Fibroblast of skin of back (primary cell): ENCODE measurements at regions not wholly inside any gene's neighbourhood (a gene's known extent, or its start where the extent isn't known, plus 50 kb on each side); places are given as distances from the start of the nearest gene placed in this dataset.
A peak's percentile ranks its signal among the peaks of the same experiment; 100 is the strongest.

Experiments
- DNase-seq: peaks from one replicate; pipeline ENCODE4 v3.0.0-alpha.2; 2013

DNA sequence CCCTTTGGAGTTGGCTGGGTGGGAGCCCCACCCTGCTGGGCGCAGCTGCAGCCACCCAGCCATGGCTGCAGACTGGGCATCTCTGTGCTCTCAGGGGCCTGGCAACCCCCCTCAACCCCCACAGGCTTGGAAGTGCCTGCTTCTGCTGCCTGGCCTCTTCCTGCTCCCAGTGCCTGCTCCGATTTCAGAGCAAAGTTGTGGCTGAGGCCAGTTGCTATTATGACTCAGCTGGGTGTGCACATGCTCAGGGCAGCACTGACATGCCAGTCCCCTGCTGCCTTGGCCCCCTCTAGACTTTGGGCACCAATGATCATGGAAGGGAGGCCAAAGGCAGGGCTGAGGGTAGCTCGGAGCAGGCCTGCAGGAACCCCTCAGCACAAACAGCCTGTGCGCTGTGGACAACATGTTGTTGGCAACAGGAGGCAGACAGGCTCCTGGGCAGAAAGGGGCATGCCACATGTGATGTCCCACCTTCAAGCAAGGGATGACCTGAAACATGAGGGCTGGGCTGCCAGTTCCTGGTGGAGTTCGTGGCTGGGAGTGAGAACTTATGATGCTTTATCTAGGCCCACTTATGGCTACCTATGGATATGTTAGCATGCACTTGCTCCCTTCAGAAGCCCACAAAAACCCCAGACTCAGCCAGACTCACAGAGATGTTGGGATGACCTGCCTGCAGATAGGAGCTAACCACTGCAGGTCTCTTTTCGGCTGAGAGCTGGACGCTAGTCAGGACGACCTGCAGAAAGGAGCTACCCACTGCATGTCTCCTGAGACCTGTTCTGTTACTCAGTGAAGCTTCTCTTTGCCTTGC is 96.4 kb upstream of the AMOTL1 start:
- DNase-seq, result peak; percentile 4

DNA sequence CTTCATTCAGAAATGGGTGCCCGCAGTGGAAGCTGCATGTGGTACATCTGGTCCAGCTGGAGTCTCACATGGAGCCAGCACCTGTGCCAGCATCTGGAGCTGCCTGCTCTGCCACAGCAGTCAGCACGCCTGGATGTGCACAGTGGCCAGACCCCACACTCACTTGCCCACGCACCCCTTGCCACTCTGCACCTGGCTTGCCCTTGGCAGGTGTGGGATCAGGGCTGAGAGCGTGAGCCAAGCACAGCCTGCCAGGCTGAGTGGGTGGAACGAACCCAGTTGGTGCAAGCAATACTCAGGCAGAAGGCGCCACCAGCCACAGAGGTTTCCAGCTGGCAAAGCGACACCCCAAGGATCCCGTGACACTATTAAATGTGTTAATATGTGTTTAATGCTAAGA is 95.5 kb upstream of the AMOTL1 start:
- no peak for DNase-seq

DNA sequence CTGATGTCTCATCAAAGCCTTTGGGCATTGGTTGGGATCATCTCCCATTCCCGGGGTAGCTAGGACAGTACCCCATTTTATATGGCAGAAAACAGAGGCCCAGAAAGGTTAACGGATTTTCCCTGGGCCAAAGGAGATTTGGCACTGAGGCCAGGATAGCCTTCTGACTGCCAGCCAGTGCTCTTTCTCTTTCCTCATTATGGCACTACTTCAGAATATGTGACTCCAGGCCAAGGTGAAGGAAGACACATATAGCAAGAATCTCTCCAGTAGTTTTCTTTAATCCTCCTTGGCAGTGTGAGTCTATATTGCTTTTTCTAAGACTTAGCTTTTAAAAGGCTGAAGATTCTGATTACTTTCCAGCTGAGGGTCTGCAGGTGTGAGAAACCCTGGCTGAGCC is 94.8 kb upstream of the AMOTL1 start:
- no peak for DNase-seq

DNA sequence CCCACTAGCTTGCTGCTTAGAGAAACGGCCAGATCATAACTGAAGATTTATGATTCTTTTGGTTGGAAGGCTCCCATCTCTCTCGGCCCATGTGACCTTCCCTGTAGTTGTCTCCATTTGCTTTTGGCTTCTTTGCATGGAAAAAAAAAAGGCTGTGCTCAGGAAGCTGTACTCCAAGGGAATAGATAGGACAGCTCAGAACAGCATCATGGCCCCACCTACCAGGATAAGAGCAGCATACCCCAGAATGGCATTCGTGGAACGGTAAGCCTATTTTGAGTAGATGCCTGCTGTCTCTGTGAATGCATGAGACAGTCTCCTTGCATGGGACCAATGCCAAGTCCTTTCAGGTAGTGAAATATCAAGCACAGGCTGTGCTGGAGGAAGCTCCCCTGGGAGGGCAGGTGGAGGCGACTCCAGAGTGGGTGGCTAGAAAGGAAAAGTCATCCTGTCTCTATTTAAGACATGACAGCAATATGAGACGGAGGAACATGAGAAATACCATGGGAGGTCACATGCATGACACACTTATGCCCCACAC is 94.1 kb upstream of the AMOTL1 start:
- DNase-seq, result no peak

DNA sequence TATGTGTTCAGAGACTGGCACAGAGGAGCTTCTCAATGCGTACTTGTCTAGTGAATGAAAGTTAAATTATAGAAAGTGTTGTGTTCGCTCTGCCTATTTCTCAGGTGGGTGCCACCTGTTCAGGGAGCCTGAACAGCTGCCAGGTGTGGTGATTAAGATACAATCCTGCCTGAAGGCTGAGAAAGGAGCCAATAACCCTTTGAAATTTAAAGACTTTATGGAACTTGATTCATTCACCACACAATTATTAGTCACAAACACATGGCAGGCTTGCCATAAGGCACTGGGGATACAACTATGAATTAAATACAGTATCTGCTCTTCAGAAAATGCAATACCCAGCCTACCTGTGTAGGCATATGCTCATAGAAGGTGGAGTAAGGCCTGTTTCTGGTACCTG is 92.9 kb upstream of the AMOTL1 start:
- DNase-seq, result no peak

DNA sequence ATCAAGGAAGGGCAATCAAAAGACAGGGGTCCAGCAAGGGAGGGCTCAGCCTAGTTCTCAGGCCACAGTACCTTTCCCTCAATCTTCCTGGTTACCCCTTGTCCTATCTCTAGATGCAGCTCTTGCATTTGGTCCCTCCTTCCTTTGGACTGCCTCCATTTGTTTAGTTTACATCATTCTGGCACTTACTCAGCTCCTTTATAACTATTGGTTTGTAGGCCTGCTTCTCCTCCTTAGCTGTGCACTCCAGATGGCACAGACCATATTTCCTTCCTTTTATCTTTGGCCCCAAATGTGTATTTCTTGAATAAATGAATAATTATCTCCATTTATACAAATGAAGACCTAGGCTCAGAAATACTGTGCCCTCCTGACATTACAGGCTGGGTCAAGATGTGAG is 92.3 kb upstream of the AMOTL1 start:
- no peak for DNase-seq

DNA sequence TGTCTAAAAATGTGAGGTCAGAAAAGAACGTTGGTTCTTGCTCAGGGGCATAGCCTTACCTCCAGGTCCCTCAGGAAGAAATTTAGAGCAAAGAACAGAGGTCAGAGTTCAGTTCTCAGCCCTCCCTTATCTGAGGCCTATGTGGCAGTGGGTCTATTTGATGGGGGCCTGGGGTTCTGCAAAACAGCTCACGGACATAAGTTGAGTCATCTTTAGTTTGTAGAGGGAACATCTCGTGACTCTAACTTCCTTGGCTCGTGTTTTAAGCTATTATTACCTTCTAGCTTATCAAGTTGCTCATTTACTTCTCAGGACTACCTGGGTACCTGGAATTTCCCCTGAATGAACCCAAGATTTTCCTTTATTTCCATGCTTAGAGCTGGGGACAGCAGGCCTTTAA is 91.3 kb upstream of the AMOTL1 start:
- DNase-seq, result no peak

DNA sequence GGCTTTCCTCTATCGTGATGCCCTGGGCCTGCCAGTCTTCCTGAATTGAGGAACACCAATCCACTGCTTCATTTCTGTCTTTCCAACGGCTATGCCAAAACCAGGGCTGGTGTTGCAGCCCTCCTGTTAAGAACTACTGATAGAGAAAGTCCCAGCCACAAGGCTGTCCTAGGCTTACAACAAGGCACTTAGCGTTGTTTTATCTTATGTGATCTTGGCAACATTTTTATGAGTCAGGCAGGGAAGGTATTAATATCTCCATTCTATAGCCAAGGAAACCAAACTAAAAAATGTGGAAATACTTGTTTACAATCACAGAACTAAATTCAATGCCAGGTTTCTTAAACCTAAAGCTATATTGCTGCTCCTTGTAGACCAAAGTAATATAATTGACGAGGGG is 89.9 kb upstream of the AMOTL1 start:
- DNase-seq, result no peak

DNA sequence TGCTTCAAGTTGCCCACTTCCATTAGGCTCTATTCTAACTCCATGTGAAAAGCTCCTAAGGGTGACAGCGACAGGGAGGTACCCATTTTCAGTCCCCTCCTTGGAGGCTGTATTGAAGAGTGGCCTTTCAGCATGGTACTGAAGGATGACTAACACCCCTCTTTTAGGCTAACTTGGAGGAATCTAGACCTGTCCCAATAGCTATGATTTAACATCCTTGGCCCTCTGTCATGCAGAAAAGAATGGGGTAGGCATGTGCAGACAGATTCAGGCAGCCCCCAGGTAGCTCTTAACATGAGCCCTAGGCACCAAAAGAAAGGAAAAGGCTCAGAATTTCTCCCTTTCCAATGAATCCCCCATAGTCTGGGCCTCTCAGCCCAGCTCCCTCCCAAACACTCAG is 89.3 kb upstream of the AMOTL1 start:
- no peak for DNase-seq

DNA sequence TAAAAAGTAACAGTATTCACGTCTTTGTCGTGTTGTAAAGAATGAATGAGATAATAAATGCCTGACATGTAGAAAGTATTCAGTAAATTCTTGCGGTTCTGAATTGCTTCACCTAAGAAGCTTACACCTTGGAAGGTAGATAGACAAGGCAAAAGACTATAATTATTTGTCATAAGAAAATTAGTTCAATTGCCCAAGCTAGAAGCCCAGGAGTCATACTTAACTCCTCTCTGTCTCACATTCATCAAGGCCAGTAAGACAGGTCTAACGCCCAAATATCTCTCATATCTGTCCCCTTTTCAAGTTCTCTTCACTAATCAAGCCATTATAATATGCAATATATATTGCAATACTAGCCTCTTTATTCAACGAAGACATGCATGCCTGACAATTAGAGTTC is 87.7 kb upstream of the AMOTL1 start:
- no peak for DNase-seq

DNA sequence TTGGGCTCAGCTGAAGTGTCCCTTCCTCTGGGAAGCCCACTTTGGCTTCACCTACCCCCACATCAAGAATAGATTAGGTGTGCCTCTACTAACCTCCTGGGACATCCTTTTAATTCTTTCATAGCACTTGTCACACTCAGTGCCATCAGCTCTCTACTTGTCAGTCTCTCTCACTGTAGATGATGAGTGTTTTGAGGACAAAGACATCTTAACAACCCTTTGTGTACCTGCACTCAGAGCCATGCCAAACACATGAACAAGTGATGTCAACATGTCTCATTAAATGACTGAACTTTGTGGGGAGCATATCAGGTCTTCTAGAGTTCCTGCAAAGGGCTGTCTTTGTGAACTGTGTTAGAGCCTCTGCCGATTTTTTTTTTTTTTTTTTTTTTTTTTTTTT is 87.0 kb upstream of the AMOTL1 start:
- DNase-seq, result no peak

DNA sequence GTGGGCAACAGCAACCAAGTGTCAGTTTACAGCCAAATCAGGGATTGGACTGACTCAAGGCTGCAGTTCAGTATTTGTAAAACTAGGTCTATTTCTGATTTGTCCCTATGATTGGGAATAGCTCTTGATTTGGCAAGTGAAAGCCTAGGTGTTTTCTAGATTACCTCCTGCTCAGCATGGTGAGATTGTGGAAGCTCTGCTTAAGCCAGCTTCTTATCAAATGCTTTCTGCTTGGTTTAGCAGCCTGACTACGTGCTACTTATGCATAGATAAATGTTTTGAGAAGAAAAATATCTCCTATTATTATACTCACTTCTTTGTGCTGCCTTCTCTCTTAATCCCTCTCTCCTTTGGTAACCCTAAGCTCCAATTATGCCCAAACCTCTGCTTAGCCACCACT is 86.3 kb upstream of the AMOTL1 start:
- no peak for DNase-seq

DNA sequence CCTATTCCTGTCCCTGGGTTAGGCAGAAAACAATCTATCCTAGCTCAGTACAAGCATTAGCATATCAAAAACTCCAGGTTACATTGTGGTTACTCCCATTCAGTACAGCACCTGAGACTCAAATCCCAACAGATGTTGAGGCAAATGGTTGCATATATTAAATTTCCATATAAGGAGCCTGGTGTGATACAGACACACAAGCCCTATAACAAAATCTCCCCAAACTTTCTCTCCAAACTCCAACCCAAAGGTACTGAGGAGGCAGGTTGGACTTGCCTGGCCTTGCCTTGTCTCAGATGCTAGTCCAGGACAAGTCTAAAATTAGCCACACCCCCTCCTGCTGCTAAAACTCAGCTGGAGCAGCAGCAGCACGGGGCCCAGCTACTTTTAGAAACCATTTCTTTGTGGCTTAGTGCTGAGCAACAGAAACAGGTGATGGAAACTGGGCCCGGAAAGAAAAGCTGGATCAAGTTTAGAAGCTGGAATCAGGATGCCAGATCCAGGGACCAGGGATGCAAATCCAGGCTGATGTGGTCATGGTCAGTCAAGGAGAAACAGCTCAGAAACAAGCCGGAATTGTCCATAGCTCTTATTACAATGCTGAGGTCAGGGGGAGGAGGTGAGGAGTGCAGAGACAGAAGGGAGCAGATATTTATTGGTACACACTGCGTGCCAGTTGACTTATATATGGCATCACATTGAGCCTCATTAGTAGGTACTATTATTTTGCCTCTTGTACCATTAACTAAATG is 73.7 kb upstream of the AMOTL1 start:
- no peak for DNase-seq

DNA sequence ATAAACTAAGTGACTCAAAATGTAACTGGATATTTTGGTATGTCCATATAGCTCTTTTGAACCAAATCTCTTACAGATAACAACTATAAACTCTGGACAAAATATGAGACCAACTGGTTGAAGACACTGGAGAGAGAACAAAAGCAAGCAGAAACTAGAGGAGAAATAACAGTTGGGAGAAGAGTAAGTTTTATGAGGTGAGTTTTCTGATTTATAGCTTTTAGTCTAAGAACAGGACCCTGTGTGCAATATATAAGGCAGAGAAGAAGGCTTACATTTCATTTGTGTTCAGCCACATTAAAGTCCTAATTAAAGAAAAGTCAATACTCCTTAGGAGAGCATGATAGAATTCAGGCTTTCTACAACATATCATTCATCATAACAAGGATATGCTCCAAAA is 71.0 kb upstream of the AMOTL1 start:
- DNase-seq, result no peak

DNA sequence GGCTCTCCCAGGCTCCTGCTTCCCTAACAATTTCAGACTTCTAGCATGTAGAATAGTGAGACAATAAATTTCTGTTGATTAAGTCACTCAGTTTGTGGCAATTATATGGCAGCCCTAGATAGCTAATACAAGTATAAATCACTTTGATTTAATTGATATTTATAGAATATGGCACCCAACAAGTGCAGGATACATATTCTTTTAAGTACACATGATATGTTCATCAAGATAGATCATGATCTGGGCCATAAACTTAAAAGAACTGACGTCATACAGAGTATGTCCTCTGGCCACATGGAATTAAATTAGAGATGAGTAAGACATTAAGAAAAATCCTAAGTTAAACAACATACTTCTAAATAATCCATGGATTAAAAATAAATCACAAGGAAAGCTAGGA is 67.5 kb upstream of the AMOTL1 start:
- DNase-seq, result no peak

DNA sequence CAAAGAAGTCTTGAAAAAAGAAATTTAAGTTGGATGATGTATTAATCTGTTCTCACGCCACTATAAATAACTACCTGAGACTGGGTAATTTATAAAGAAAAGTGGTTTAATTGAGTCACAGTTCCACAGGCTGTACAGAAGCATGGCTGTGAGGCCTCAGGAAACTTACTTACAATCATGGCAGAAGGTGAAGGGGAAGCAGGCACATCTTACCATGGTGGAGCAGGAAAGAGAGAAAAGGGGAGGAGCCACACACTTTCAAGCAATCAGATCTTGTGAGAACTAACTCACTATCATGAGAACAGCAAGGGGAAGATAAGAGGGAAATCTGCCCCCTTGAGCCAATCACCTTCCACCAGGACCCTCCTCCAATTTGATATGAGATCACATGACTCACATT is 65.7 kb upstream of the AMOTL1 start:
- no peak for DNase-seq

DNA sequence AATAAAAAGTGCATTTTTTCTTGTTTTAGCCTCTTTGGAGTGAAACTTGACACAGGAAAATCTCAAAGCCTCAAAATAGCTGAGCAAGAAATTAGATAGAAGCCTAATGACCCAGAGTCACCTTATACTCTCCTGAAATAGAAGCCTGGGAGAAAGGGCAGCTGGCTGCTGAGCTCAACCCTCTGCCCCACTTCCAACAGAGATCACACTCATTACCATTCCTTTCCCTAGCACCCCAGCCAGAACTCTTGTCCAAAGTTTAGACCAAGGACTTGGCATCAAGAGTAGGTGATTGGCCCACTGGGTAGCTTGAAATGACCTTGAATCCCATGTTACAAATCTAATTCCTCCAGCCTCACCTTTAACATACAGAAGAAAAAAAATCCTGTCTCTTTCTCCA is 62.7 kb upstream of the AMOTL1 start:
- DNase-seq, result no peak

DNA sequence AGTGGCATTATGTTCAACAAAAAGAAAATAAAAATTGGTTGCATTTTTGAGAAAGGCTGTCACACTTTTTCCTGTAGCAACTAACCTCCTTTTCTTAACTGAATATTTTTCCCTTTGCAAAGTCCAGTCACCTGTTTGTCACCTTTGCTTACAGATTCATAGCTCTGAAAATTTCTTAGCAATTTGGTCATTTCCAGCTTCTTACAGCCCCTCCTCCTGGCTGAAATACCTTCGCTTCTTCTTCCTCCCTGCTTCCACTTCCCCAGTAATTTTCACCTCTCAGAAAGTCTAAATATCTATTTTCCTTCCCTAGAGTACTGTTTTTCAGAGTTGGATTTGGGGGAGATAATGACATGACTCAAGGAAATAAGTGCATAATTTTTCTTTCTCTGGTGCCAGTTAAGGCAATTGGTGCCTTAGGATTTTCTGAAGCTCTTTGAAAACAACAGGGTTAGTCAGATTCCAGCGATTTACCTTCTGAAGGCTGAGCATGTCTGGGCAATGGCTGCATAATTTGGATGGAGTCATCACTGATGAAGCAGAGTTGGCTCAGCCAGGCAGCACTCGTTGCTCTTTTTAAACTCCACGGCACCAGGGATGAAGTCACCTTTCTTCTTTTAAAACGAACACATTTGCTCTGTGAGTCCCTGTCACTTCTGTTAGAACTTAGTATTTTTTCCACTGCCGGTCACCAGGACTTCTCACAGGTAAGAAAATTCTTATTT is 62.1 kb upstream of the AMOTL1 start:
- DNase-seq, result no peak

DNA sequence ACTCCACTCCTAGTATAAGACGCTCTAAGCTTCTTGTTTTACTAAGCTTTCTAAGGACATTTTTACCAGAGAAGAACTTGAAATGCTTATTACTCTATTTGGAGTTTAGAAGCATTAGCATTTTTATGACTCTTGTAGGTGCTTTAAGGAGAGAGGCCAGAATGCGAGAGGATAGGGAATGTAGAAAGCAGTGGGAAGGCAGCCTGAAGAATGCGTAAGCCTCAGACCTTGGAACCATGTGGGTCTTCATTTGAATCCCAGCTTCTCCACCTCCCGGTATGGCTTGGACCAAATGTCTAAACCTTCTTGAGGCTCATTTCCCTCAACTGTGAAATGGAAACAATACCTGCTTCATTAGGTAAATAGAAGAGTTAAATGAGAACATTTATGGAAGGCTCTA is 60.0 kb upstream of the AMOTL1 start:
- DNase-seq, result no peak

DNA sequence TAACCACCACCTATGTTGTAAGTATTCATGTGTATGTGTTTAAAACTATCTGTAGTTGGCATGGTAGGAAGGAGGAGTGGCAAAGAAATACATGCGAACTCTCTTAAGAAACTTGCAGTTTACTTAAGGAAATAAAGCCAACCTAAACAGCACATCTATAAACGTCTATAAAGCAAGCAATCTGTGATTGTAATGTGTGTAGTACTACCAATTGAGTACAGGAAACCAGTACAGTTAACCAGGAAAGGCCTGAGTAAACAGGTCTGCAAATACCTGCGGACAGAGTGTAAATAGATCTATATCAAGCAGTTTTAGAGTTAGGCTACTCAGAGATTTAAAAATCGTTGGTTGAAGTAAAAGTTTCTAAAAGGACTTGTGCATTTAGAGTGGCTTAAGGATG is 59.5 kb upstream of the AMOTL1 start:
- no peak for DNase-seq

DNA sequence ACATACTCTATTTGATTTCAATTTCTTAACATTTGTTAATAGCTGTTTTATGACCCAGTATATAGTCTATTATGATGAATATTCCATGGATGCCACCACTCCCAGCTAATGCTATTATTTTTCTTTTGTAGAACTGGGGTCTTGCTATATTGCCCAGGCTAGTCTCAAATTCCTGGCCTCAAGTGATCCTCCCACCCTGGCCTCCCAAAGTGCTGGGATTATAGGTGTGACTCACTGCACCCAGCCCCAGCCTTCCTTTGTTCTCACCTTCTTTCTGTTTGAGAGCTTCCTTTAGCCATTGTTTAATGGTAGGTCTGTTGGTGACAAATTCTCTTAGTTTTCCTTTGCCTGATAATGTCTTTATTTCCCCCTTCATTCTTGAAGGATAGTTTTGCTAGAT is 52.9 kb upstream of the AMOTL1 start:
- DNase-seq, result no peak

DNA sequence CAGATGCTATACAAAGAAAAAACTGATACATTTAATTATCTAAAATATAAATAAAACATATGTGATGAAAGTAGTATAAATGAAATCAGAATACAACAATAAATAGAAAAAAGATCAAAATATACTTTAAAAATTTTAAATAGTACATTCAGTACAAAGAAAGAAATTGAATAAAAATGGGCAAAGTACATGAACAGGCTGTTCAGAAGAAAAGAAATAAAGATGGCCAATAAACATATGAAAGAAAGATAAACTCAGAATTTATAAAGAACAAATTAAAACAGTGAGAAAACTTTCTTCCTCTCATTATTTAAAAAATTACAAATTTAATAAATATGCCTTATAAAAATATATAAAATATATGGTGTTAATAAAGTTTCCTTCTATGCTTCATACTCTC is 50.5 kb upstream of the AMOTL1 start:
- no peak for DNase-seq
